ENCODE measurements at regions not wholly inside any gene's neighbourhood (a gene's known extent, or its start where the extent isn't known, plus 50 kb on each side); places are given as distances from the start of the nearest gene placed in this dataset.

- DNase-seq, result no peak
These were observed 166.8 kb upstream of the GRIK2 start for GRCh38 chr6:101226677-101227135.

GRCh38 chr6:101230866-101231265 lies 162.6 kb upstream of the GRIK2 start:
- no peak for DNase-seq

GRCh38 chr6:101231606-101232235 lies 161.8 kb upstream of the GRIK2 start:
- DNase-seq, result no peak

GRCh38 chr6:101232961-101233360 lies 160.5 kb upstream of the GRIK2 start:
- DNase-seq, result peak; percentile 62

- no peak for DNase-seq
These were observed 156.8 kb upstream of the GRIK2 start for GRCh38 chr6:101236709-101237108.

- no peak for DNase-seq
These were observed 152.1 kb upstream of the GRIK2 start for GRCh38 chr6:101241442-101241841.

- no peak for DNase-seq
These were observed 144.0 kb upstream of the GRIK2 start for GRCh38 chr6:101249470-101249869.

- no peak for DNase-seq
These were observed 136.3 kb upstream of the GRIK2 start for GRCh38 chr6:101257163-101257562.

GRCh38 chr6:101259505-101259904 lies 134.0 kb upstream of the GRIK2 start:
- DNase-seq, result no peak

GRCh38 chr6:101263596-101263995 lies 129.9 kb upstream of the GRIK2 start:
- DNase-seq, result no peak

GRCh38 chr6:101266063-101266462 lies 127.4 kb upstream of the GRIK2 start:
- DNase-seq, result no peak

GRCh38 chr6:101268541-101268940 lies 125.0 kb upstream of the GRIK2 start:
- DNase-seq, result no peak

GRCh38 chr6:101275251-101275650 lies 118.3 kb upstream of the GRIK2 start:
- DNase-seq, result no peak

GRCh38 chr6:101276066-101276465 lies 117.4 kb upstream of the GRIK2 start:
- no peak for DNase-seq

- DNase-seq, result no peak
These were observed 114.1 kb upstream of the GRIK2 start for GRCh38 chr6:101279410-101279809.

- DNase-seq, result no peak
These were observed 112.2 kb upstream of the GRIK2 start for GRCh38 chr6:101281266-101281665.

- no peak for DNase-seq
These were observed 109.4 kb upstream of the GRIK2 start for GRCh38 chr6:101284131-101284530.

- no peak for DNase-seq
These were observed 107.4 kb upstream of the GRIK2 start for GRCh38 chr6:101286146-101286545.

- DNase-seq, result no peak
These were observed 103.2 kb upstream of the GRIK2 start for GRCh38 chr6:101290346-101290745.

GRCh38 chr6:101294051-101294638 lies 99.4 kb upstream of the GRIK2 start:
- DNase-seq, result no peak

GRCh38 chr6:101294676-101295075 lies 98.8 kb upstream of the GRIK2 start:
- DNase-seq, result no peak

- peak; percentile 95 for DNase-seq
These were observed 97.1 kb upstream of the GRIK2 start for GRCh38 chr6:101296169-101296960.

- DNase-seq, result no peak
These were observed 90.9 kb upstream of the GRIK2 start for GRCh38 chr6:101302593-101302992.

- DNase-seq, result no peak
These were observed 90.0 kb upstream of the GRIK2 start for GRCh38 chr6:101303495-101303894.

Data from DMS 273 treated with DMSO at 0.1 percent for 48 hours (cell line).